ENCODE measurements at regions not wholly inside any gene's neighbourhood (a gene's known extent, or its start where the extent isn't known, plus 50 kb on each side); places are given as distances from the start of the nearest gene placed in this dataset.

GRCh38 chr15:62472616-62473299, 307.7 kb upstream of the C2CD4B start:
- DNase-seq (ENCODE audit: low read depth), result no peak

- no peak for DNase-seq (ENCODE audit: low read depth)
Observed at GRCh38 chr15:62474021-62474770, 309.1 kb upstream of the C2CD4B start.

- no peak for DNase-seq (ENCODE audit: low read depth)
Observed at GRCh38 chr15:62474771-62475124, 309.7 kb upstream of the C2CD4B start.

- DNase-seq (ENCODE audit: low read depth), result no peak
Observed at GRCh38 chr15:62475591-62475990, 310.5 kb upstream of the C2CD4B start.

GRCh38 chr15:62476163-62476562, 311.1 kb upstream of the C2CD4B start:
- no peak for DNase-seq (ENCODE audit: low read depth)

- no peak for DNase-seq (ENCODE audit: low read depth)
Observed at GRCh38 chr15:62477929-62478328, 312.8 kb upstream of the C2CD4B start.

- no peak for DNase-seq (ENCODE audit: low read depth)
Observed at GRCh38 chr15:62482785-62483429, 317.8 kb upstream of the C2CD4B start.

- no peak for DNase-seq (ENCODE audit: low read depth)
Observed at GRCh38 chr15:62483814-62484213, 318.7 kb upstream of the C2CD4B start.

GRCh38 chr15:62485170-62485720, 320.2 kb upstream of the C2CD4B start:
- no peak for DNase-seq (ENCODE audit: low read depth)

- no peak for DNase-seq (ENCODE audit: low read depth)
Observed at GRCh38 chr15:62486041-62486440, 321.0 kb upstream of the C2CD4B start.

- DNase-seq (ENCODE audit: low read depth), result no peak
Observed at GRCh38 chr15:62488387-62488786, 323.3 kb upstream of the C2CD4B start.

- no peak for DNase-seq (ENCODE audit: low read depth)
Observed at GRCh38 chr15:62491642-62492041, 326.6 kb upstream of the C2CD4B start.

- DNase-seq (ENCODE audit: low read depth), result no peak
Observed at GRCh38 chr15:62492900-62493299, 327.8 kb upstream of the C2CD4B start.

- no peak for DNase-seq (ENCODE audit: low read depth)
Observed at GRCh38 chr15:62494197-62494596, 329.1 kb upstream of the C2CD4B start.

GRCh38 chr15:62495670-62496614, 330.9 kb upstream of the C2CD4B start:
- no peak for DNase-seq (ENCODE audit: low read depth)

GRCh38 chr15:62497356-62497755, 332.3 kb upstream of the C2CD4B start:
- no peak for DNase-seq (ENCODE audit: low read depth)

GRCh38 chr15:62498278-62498677, 333.2 kb upstream of the C2CD4B start:
- no peak for DNase-seq (ENCODE audit: low read depth)

- DNase-seq (ENCODE audit: low read depth), result no peak
Observed at GRCh38 chr15:62498712-62499111, 333.6 kb upstream of the C2CD4B start.

GRCh38 chr15:62500325-62500724, 335.2 kb upstream of the C2CD4B start:
- no peak for DNase-seq (ENCODE audit: low read depth)

GRCh38 chr15:62502451-62502850, 337.4 kb upstream of the C2CD4B start:
- DNase-seq (ENCODE audit: low read depth), result no peak

- no peak for DNase-seq (ENCODE audit: low read depth)
Observed at GRCh38 chr15:62503451-62503850, 338.4 kb upstream of the C2CD4B start.

GRCh38 chr15:62505762-62506161, 340.7 kb upstream of the C2CD4B start:
- DNase-seq (ENCODE audit: low read depth), result no peak
